H1 (cell line): ENCODE measurements at regions not wholly inside any gene's neighbourhood (a gene's known extent, or its start where the extent isn't known, plus 50 kb on each side); places are given as distances from the start of the nearest gene placed in this dataset.

ENCODE experiments used
- GABPA ChIP-seq: IDR thresholded peaks from 2 replicates; pipeline ENCODE4 v1.6.1; 2011; ENCODE audit warnings: mild to moderate bottlenecking, low read length, moderate library complexity, borderline replicate concordance; ENCODE audit not compliant: insufficient read depth
- HDAC6 ChIP-seq: IDR thresholded peaks from one replicate; pipeline ENCODE4 v1.7.1; 2012; ENCODE audit warnings: low read depth, mild to moderate bottlenecking, inconsistent platforms, low read length, moderate library complexity
- POLR2A ChIP-seq, 2 experiments: IDR thresholded peaks; 1 replicate in 1 of 2; 2 replicates in 1 of 2; pipeline ENCODE4 v1.6.1; 2011; ENCODE audit warnings: low read depth in 2 of 2, low read length in 2 of 2, mild to moderate bottlenecking in 2 of 2; ENCODE audit errors: control extremely low read depth in 1 of 2
- POLR2AphosphoS5 ChIP-seq: IDR thresholded peaks from 2 replicates; pipeline ENCODE4 v1.6.1; 2011; ENCODE audit warnings: low read depth, low read length
- SP2 ChIP-seq: IDR thresholded peaks from 2 replicates; pipeline ENCODE4 v1.6.1; 2012; ENCODE audit warnings: mild to moderate bottlenecking, low read length, inconsistent platforms
- TF ChIP-seq, protein P1 (sequence below), 3 experiments: IDR thresholded peaks; 1 replicate in 2 of 3; 2 replicates in 1 of 3; pipeline versions ENCODE4 v1.5.1 to v1.6.1; 2011; ENCODE audit warnings: low read length in 3 of 3, mild to moderate bottlenecking in 3 of 3, inconsistent platforms in 2 of 3, low read depth in 1 of 3, moderate library complexity in 1 of 3; ENCODE audit not compliant: insufficient read depth in 1 of 3; ENCODE audit errors: control extremely low read depth in 1 of 3

DNA sequence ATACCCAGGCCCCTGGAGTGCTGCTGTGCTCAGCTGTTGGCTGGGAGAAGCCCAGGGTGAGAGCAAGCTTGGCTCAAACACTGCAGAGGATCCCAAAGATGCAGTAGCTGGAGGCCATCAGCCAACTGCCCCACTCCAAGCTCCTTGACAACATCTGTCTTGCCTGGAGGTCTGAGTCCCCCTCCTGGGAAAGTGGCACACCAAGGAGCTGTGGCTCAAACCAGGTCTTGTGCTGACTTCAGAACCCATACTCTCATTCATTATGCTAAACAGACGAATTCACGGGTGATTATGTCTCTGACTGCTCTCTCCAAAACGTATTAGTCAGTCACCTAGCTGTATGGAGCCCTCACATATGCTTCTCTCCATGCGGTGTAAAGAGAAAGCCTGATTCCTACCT lies 206.1 kb downstream of the TTC32 start:
- TF ChIP-seq HDAC6 = no peak
- TF ChIP-seq POLR2A (IDR thresholded peaks at IDR 0.05; ENCODE audit: control extremely low read depth in 1 of 2, low read depth in 2 of 2, low read length in 2 of 2) = no peak
- TF ChIP-seq, protein P1, sequence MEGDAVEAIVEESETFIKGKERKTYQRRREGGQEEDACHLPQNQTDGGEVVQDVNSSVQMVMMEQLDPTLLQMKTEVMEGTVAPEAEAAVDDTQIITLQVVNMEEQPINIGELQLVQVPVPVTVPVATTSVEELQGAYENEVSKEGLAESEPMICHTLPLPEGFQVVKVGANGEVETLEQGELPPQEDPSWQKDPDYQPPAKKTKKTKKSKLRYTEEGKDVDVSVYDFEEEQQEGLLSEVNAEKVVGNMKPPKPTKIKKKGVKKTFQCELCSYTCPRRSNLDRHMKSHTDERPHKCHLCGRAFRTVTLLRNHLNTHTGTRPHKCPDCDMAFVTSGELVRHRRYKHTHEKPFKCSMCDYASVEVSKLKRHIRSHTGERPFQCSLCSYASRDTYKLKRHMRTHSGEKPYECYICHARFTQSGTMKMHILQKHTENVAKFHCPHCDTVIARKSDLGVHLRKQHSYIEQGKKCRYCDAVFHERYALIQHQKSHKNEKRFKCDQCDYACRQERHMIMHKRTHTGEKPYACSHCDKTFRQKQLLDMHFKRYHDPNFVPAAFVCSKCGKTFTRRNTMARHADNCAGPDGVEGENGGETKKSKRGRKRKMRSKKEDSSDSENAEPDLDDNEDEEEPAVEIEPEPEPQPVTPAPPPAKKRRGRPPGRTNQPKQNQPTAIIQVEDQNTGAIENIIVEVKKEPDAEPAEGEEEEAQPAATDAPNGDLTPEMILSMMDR (IDR thresholded peaks at IDR 0.05; ENCODE audit: control extremely low read depth in 1 of 3, insufficient read depth in 1 of 3, low read depth in 1 of 3, low read length in 3 of 3) = no peak
- TF ChIP-seq GABPA = no peak
- TF ChIP-seq SP2 = no peak
- no peak for TF ChIP-seq POLR2AphosphoS5
